HFF-Myc (cell line): ENCODE measurements at regions not wholly inside any gene's neighbourhood (a gene's known extent, or its start where the extent isn't known, plus 50 kb on each side); places are given as distances from the start of the nearest gene placed in this dataset.

Experiments
- DNase-seq: peaks from one replicate; pipeline ENCODE4 v3.0.0-alpha.2; 2011; ENCODE audit warnings: low read depth; ENCODE audit errors: extremely low read depth
- H3K4me3 ChIP-seq: replicated peaks from 2 replicates; pipeline ENCODE4 v1.5.1; 2011; ENCODE audit warnings: low read depth, mild to moderate bottlenecking, control low read depth, low read length
- CTCF ChIP-seq: IDR thresholded peaks from 2 replicates; pipeline ENCODE4 v1.5.1; 2012; ENCODE audit warnings: mild to moderate bottlenecking, low read depth, low read length, control low read depth; ENCODE audit errors: missing control alignments

GRCh38 chr13:85265296-85265695 lies 533.9 kb downstream of the SLITRK6 start:
- no peak for DNase-seq
- H3K4me3 ChIP-seq = no peak overlapping the region
- no peak for TF ChIP-seq CTCF

- no peak for DNase-seq
- no peak for TF ChIP-seq CTCF
- no peak overlapping the region for H3K4me3 ChIP-seq
These were observed 536.7 kb downstream of the SLITRK6 start for GRCh38 chr13:85262499-85262898.

- no peak overlapping the region for H3K4me3 ChIP-seq
- peak; percentile 40 for TF ChIP-seq CTCF
- no peak for DNase-seq
These were observed 537.4 kb downstream of the SLITRK6 start for GRCh38 chr13:85261757-85262346.

GRCh38 chr13:85260896-85261295 lies 538.3 kb downstream of the SLITRK6 start:
- DNase-seq = no peak
- TF ChIP-seq CTCF = no peak

GRCh38 chr13:85255978-85256377 lies 543.2 kb downstream of the SLITRK6 start:
- no peak overlapping the region for H3K4me3 ChIP-seq
- TF ChIP-seq CTCF = no peak
- DNase-seq = no peak

More at GRCh38 chr13:85260896-85261295, 538.3 kb downstream of the SLITRK6 start:
- H3K4me3 ChIP-seq = no peak overlapping the region

- H3K4me3 ChIP-seq = no peak overlapping the region
- no peak for DNase-seq
- no peak for TF ChIP-seq CTCF
These were observed 544.6 kb downstream of the SLITRK6 start for GRCh38 chr13:85254641-85255040.

GRCh38 chr13:85249151-85249550 lies 550.1 kb downstream of the SLITRK6 start:
- TF ChIP-seq CTCF = no peak

More at GRCh38 chr13:85249151-85249550, 550.1 kb downstream of the SLITRK6 start:
- no peak overlapping the region for H3K4me3 ChIP-seq
- no peak for DNase-seq
